NCI-H524 treated with DMSO at 0.1 percent for 48 hours (cell line): ENCODE measurements at regions not wholly inside any gene's neighbourhood (a gene's known extent, or its start where the extent isn't known, plus 50 kb on each side); places are given as distances from the start of the nearest gene placed in this dataset.

Experiments
- DNase-seq: peaks from one replicate; lab custom pipeline; 2025; lab: John Stamatoyannopoulos, UW

DNA sequence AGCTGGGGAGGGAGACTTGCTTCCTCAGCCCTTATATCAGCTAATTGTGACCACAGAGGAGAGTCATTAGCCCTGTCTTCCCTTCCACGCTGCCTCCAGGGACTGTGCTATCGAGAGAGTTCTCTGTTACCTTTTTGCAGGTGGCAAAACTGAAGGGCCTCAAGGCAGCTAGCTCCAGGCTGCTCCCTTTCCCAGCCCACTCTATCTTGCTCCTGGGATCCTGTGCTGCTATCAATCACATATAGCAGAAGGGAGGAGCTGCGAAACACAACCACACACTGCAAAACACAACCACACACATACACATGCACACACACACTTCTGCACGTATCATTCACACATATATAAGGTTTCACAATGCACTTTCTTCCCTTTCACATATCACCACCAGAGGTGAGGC is 205.3 kb upstream of the MTNR1B start:
- DNase-seq, result no peak

DNA sequence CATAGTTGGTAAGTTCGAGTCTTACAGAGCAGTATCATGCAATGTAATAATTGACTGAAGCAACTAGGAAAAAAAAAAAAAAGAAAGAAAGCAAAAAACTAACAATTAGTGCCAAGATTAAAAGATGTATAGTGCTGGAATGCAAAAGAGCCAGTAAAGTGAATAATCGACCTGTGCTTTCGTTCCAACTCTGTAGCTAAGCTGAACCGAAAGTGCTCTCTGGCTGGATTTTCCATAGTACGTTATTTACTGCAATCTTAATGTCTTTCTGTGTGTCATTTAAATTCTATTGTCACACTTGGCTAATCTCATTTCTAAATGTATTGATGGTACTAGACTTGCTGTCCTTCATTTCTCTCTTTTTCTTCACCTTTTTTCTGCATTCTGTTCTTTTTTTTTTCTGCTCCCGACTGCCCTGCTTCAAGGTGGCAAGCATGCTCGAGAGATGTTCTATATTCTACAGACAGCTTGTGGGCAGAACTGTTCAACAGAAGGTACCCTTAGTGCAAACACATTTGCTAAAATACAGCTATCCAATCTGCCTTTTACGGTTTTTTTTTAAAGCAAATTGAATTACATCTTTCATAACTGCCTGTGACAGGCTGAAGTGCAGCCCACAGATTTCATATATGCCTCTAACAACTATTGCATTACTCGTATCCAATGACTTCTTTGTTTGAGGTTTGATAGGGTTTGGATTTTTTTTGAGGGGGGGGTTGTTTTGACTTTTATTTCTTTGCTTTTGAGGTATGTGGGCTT is 204.2 kb upstream of the MTNR1B start:
- no peak for DNase-seq

DNA sequence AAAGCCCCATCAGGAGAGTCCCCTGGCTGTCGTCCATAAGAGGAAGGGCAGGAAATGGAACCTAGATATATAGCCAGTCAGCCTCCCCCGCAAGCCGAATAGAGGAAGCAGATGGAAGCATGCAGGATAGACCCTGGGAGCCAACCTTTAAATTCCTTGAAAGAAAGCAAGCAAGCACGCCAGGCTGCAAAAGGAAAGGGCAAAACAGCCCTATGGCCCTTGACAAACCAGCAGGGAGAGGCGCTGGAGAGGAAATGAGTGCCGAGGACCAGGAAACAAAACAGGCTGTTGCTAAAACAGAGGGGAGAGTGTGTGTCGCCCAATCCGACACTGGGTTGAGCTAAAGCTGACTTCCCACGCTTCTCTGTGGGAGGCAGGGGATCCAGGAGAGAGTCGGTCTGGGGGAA is 203.5 kb upstream of the MTNR1B start:
- DNase-seq, result no peak

GRCh38 chr11:92766698-92767097 is 202.8 kb upstream of the MTNR1B start:
- no peak for DNase-seq

DNA sequence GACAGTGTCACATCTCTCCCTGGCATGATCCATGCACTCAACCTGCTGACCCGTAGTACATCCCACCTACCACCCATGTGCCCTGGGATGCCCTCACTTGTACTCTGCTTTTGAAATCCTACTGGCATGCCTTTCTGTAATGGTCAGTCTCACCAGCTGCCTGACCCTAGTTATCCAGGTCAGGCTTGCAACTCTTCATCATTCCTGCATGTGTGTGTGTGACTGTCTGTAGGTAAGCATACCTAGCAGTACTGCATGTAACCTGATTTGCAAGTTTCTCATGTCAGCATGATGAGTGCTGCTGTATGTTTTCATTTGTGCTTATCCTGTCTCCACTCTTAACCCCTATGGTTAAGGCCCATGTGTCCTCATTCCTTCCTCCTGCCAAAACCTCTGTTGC is 202.0 kb upstream of the MTNR1B start:
- no peak for DNase-seq

DNA sequence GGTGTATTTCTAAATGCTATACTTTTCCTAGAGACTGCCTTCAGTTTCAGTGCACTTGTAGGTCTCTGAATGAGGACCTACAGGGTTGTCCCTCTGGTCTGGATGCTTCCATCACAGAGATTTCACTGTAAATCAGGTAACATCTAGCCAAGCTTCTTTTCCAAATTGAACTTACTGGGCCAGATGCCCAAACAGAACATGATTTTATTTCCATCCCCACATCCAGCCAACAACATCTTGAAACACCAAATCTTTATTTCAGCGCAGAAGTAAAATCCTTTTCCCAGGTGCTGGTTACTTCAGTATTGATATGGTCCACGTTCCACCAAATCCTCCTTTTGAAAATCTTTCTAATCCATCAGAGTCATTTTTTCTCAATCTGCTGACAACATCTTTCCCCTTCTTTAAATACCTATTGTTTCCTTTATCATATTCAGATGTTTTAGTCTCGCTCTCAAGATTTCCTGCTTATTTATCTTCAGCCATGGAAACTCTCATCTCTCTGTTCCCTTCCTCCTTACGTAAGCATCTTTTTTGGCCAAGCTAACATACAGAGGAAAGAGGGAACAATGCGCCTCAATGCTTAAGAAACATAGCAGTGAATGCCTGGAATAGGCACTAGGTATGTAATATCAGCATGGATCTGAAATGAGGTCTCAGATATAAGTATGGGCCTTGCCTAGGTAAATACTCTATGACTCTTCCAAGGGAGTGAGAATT is 201.2 kb upstream of the MTNR1B start:
- no peak for DNase-seq

DNA sequence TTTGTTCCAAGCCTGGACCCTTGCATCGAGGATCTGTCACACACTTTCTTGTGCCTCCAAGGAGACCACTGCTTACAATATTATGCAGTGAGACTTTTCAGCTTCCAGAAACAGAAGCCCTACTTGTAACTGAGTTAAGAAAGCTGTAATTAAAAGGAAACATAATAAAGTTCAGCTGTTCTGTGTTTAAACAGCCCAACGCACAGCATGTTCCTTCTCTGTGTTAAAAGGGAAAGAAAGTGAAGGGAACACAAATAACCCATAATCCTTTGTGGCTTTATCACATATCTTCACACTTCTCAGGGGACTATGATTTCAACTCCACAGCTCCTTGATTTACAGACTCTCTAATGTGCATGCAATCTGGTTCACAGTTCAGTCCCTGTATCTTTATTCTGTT is 200.3 kb upstream of the MTNR1B start:
- no peak for DNase-seq

- no peak for DNase-seq
These were observed 199.0 kb upstream of the MTNR1B start for GRCh38 chr11:92770419-92770818.

DNA sequence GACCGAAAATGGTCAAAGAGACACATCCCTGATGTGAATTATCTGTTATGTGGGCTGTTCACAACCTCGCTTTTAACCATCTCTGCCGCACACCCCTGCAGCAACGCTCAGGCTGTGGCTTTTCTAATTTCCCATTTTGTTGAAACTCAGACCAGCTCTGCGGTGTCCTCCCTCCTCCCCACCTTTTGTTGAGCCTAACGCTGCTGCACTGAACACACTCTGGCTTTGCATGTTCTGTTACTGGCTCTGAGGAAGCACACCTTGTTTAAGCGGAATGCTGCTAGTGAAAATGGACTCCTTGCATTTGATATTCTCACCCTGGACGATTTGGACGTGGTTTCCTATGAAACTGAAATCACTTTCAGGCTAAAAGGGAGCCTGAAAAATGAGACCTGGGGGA is 198.5 kb upstream of the MTNR1B start:
- no peak for DNase-seq

DNA sequence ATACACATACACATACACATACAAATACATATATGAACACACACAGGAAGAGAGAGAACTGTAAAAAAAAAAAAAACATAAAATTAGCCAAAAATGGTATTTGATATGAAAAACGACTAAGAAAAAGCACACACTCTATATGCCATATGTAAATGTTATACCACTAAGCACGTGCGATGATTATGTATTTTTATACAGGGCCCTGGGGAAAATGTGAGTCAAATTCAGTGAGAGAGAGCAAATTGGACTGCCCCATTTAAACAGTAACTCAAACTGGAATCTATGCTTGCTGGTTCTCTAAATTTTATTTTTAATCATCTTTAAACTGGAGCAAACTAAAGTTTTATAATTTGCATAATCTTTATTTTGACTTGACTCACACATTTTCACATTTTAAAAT is 197.8 kb upstream of the MTNR1B start:
- DNase-seq, result no peak

DNA sequence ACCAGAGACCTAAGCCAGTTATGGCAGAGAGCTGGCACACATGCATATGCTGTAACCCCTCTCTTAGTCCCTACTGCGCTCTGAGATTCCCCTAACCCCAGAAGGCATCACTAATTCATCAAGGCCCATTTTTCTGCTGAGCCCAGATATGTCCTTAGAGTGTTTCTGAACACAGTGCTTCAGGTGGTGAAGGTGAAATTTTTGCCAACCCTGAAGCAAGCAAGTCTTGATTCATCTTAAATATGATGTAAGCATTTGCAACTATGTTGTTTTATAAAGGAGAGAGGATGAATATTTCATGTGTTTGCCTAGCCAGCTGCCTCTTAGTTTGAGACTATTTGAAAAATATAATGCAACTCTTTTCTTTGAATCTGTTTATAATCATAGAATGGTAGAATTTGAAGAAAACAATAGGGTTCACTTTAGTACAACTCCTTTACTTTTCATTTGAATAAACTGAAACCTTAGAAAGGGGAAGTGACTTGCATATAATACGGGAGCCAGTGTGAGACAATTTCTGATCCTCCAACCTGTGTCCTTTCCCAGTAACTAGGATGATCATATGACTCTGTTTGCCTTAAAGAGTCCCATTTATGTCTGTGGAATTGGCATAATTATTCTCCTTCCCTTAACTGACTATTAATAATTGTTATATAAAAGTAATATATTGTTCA is 194.3 kb upstream of the MTNR1B start:
- no peak for DNase-seq

DNA sequence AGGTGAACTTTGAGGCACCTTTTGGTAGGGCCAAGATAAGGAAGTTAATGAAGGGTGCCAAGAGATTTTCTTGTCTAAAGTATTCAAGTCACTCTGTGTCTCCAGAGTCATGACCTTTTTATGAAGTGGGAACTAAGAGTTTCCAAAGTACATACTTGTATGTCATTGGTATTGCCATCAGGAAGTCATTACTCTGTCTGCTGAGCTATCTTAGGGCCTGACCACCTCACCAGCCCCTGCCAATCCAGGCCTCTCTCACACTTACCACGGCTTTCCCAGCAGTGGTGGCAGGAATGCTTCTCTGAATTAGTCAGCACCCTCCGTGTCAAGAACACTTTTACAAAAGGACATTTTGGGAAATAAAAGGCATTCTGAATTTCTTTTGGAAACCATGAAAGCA is 192.8 kb upstream of the MTNR1B start:
- DNase-seq, result no peak

- DNase-seq, result no peak
These were observed 189.7 kb upstream of the MTNR1B start for GRCh38 chr11:92779746-92780145.

DNA sequence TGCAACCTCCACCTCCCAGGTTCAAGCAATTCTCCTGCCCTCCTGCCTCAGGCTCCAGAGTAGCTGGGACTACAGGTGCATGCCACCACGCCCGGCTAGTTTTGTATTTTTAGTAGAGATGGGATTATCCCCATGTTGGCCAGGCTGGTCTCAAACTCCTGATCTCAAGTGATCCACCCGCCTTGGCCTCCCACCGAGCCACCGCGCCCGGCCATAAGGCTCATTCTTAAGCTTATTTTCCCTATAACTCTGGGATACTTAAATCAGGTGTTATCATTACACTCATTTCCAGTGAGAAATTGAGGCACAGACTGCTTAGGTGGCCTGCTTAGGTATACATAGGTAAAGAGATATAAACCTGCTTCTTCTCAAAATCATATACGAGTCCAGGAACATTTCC is 188.3 kb upstream of the MTNR1B start:
- DNase-seq, result no peak

GRCh38 chr11:92782806-92783205 is 186.6 kb upstream of the MTNR1B start:
- no peak for DNase-seq

DNA sequence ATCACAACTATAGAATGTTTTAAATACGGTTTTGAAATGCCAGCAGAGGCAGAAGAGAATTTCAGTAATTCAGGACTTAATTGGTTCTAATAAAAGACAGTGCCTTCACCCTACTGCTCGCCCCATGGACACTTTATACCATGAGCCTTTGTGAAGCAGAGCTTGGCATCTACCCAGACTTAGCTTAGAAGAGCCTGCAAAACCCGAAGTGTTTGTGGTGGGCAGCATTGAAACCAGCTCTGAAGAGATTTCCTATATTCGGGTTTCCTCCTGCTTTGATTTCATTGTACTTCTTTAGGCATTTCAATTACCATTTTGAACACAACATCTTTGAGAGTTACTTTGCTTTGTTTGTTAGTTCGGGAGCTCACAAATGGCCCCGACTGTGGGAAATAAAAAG is 185.1 kb upstream of the MTNR1B start:
- no peak for DNase-seq

DNA sequence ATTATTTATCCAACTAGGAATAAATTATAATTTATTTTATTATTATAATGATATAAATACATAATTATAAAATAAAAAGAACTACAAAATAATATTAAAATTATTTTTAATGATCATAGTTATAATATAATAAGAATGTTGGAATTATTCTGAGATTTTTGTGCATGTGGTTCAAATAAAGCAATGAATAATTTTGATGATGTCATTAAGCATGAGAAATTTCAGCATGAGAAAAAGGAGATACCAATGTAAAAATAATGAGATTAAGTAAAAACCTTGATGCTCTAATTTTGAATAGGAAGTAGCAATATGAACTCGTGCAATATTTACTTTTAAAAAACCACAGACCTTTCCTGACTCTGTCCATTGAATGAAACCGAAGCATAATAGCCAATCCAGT is 181.8 kb upstream of the MTNR1B start:
- DNase-seq, result no peak

GRCh38 chr11:92789761-92790160 is 179.7 kb upstream of the MTNR1B start:
- DNase-seq, result no peak

DNA sequence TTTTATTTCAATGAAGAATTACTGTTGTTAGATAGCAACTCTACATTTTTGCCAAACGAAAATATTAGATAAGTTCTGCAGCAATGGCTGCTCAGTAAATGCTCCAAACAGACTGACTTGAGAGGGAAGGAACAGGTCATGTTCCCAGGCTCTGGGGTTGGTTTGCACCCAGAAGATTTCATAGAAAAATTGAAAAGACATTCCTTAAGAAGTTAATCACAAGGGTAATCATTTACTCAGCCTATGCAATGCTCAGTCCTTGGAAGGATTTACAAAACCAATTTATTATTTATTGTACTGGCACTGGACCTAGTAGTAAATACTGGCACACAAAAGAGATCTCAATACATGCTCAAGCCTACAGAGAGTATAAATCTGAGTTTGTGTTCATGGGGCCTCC is 179.1 kb upstream of the MTNR1B start:
- DNase-seq, result no peak

DNA sequence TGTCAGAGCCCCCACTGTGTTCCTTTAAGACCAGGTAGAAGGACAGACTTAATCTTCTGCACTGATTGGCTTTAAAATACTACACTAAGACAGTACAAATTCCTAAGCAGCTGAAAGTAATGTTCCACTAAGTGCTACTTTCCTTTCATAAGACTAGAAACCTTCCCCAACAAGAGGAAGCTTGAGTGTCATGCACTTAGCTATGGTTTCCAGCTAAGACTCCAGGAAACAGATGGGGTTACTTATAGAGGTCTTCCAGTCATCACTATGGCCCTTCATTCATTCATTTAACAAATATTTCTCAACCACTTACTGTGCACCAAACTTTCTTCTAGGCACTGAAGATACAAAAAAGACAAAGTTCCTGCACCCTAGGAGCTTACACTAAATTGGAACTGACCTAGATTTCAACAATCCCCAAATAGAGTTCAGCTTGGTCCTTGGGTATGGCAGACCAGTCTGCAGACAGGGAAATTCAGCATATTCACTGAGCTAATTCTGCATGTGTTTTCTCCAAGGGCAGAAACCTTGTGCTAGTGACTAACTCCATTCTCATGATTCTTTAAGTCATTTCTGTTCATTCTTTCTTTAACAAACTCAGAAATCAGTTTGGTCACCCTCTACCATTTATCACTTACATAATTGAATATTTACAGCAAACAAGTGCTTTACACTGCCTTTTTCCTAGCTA is 178.4 kb upstream of the MTNR1B start:
- DNase-seq, result no peak

- DNase-seq, result no peak
These were observed 177.6 kb upstream of the MTNR1B start for GRCh38 chr11:92791886-92792285.

GRCh38 chr11:92793189-92793588 is 176.3 kb upstream of the MTNR1B start:
- DNase-seq, result no peak

DNA sequence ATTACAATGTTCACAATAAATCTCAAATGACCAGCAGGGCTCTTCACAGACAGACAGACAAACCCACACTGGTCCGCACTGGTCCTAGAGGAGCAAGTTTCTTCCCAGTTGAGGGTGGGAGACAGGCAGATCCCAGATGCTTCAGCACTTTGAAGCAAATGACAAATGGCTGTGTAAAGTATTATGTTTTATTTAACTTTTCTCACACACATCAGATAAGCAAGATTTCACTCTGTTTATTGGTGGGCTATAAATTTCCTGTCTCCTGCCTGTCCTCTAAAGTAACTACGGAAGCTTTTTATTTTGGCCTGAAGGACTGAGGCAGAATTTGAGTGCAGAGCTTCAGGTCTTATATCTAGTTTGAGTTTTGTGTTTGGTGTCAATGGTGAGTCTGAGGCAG is 174.7 kb upstream of the MTNR1B start:
- no peak for DNase-seq
